ENCODE measurements at regions not wholly inside any gene's neighbourhood (a gene's known extent, or its start where the extent isn't known, plus 50 kb on each side); places are given as distances from the start of the nearest gene placed in this dataset.
A peak's percentile ranks its signal among the peaks of the same experiment; 100 is the strongest.
"Not testable (repeated sequence)": the region's sequence is repeated elsewhere in the genome, so short reads cannot be mapped to it uniquely, and the experiment has no call there.

DNA sequence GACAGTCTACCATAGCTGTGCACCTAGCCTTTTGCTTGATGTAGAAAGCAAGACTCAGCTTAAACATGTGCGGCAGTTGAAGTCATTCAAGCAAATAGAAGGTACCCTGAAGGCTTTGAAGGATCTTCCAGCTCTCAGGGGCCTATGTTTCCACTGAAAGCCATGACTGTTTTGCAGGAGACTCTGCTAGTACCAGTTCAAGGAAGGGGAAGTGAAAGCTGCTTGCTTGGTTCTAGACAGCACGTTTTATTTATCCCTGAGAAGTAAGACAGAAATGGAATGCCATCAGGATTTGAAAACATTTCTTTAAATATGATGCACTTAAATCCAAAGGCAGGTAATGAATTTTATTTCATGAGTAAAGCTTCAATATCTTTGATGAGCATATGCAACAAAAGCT lies 311.4 kb downstream of the PDCD6IP start:
- no peak for DNase-seq (ENCODE audit: low spot score)

- DNase-seq (ENCODE audit: low spot score) = no peak
Observed at GRCh38 chr3:34111361-34111760, 312.9 kb downstream of the PDCD6IP start.

- not testable (repeated sequence) for DNase-seq (ENCODE audit: low spot score)
Observed at GRCh38 chr3:34112261-34112660, 313.8 kb downstream of the PDCD6IP start.

- DNase-seq (ENCODE audit: low spot score) = no peak
Observed at GRCh38 chr3:34131091-34131490, 332.7 kb downstream of the PDCD6IP start.

DNA sequence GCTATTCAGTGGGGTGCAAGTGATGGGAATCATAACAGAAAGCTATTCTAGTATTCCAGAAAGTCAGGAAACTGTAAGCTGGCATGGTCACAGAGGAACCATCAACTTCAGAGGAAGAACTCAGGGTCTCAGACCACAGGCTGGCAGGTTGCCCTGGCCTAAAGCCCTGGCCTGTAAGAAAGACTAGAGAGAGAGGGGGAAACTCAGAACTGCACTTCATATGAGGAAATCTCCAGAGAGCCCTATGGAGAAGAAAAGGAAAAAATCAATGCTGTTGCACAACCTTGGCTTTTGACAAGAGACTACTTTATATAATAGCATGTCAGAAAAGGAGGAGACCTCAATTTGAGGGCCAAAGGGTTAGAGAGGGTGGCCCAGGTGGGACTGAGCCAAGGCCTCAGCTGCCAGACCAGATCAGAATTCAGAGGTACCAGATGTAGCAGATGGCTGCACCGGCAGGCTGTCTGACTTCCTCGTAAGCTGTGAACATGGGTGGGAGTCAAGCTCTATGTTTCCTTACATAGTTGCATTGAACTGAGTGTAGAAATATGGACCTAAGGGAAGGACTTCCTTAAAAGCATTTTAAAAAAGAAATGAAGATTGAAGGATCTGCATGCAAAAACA lies 333.8 kb downstream of the PDCD6IP start:
- DNase-seq (ENCODE audit: low spot score) = peak; percentile 32

DNA sequence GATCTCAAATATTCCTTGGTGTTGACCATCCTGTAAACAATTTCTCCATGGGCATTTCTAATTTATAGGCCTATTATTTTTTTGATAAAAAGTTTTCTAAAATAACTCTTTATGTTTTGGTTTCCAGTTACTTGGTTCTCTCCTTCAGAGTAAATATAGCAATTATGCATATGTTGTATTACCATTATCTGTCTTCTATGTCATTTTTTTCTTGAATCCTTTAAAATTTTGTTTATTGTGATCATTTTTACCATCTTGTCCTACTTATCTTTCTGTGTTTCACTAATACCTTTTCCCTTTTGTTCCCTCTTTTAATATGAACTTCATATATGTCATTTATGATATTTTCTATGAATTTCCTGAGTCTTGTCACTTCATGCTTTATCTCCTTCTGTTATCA lies 341.1 kb downstream of the PDCD6IP start:
- DNase-seq (ENCODE audit: low spot score) = no peak

- DNase-seq (ENCODE audit: low spot score) = no peak
Observed at GRCh38 chr3:34140616-34141015, 342.2 kb downstream of the PDCD6IP start.

DNA sequence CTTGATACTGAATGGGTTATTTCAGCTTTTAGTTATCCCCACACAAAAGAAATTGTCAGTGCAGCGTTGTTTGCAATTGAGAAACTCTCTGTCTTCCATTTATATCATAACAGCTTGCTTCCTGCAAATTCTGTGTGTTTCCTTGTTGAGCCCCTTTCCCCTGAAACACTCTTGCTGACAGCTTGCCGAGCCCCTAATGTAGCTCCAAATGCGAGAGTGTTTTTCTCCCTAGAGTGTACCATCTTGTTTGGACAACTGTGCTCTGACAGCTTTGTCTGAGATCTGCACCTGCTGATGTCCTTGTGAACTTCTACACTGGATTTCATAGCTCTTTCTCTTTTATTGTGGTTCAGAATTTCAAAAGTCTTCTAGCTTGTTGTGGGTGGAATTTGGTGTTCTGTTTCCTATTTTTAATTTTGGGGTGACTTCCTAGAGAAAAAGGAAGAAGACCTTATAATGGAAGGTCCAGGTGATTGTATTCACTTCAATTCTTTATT lies 343.5 kb downstream of the PDCD6IP start:
- no peak for DNase-seq (ENCODE audit: low spot score)

DNA sequence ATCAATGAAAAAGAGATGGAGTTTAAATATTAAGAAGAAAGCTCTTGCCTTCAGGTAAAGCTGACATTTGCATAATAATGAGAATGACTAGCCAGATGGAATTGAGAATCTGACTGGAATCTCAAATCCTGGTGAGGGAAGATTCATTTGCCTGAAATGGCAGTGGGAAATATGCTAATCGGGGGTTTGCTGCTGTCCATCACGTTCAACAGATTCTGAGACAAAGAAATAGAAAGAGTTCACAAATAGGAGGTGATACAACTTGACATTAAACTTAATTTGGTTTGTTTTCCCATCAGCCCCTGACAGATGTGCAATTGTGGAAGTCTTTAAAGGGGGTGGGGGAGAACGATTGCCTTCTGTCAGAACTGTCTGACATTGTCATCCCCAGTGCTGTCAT lies 347.4 kb downstream of the PDCD6IP start:
- no peak for DNase-seq (ENCODE audit: low spot score)

DNA sequence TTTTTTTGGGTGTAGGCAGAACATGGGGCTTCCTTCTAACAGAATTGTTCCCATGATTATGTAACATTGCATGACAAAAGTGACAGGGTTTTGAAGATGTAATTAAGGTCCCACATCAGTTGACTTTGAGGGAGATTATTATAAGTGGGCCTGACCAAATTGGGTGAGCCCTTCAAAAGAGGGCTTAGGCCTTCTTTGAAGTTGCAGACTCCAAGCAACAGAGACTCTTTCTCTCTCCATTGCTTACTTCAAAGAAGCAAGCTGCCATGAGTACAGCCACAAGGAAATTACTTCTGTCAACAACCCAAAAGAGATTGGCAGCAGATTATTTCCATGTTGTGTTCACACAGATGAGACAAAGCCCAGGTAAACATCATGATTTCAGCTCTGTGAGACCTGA lies 348.2 kb downstream of the PDCD6IP start:
- no peak for DNase-seq (ENCODE audit: low spot score)

- no peak for DNase-seq (ENCODE audit: low spot score)
Observed at GRCh38 chr3:34150992-34151391, 352.6 kb downstream of the PDCD6IP start.

DNA sequence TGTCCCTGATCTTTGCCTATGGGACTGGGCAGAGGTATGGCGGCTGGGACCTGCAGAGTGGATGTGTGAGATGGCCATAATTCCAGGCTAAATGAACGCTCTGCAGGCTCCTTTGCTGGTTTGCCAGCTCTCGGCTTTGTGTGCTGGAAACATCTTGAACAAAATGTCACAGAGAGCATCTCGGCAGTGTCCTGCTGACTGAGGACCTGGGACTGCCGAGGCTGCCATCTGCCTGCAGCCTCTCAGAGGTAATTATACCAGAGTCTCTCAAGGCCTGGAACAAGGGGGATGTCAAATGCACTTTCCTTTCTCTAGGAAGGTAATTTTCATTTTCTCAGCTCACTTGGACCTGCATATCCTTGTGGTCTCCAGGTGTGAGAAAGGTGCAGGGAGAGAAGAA lies 354.2 kb downstream of the PDCD6IP start:
- no peak for DNase-seq (ENCODE audit: low spot score)

DNA sequence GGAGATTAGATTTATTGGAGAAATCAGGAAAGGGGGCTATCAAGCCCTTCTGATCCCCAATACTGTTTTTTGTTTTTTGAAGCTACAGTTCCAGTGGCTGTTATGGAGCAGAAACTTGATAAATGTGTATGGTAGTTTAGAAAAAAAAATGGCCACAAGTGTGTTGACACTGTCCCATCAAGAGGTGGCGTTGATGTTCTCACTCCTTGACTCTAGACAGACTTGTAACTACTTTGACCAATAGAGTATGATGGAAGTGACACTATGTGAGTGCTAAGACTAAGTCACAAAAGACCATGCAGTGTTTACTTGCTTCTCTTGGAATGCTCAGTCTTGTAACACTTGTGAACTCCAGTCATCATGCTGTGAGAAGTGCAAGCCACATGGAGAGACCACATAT lies 356.7 kb downstream of the PDCD6IP start:
- no peak for DNase-seq (ENCODE audit: low spot score)

GRCh38 chr3:34155666-34156065 lies 357.2 kb downstream of the PDCD6IP start:
- DNase-seq (ENCODE audit: low spot score) = no peak

- DNase-seq (ENCODE audit: low spot score) = no peak
Observed at GRCh38 chr3:34157491-34157890, 359.1 kb downstream of the PDCD6IP start.

DNA sequence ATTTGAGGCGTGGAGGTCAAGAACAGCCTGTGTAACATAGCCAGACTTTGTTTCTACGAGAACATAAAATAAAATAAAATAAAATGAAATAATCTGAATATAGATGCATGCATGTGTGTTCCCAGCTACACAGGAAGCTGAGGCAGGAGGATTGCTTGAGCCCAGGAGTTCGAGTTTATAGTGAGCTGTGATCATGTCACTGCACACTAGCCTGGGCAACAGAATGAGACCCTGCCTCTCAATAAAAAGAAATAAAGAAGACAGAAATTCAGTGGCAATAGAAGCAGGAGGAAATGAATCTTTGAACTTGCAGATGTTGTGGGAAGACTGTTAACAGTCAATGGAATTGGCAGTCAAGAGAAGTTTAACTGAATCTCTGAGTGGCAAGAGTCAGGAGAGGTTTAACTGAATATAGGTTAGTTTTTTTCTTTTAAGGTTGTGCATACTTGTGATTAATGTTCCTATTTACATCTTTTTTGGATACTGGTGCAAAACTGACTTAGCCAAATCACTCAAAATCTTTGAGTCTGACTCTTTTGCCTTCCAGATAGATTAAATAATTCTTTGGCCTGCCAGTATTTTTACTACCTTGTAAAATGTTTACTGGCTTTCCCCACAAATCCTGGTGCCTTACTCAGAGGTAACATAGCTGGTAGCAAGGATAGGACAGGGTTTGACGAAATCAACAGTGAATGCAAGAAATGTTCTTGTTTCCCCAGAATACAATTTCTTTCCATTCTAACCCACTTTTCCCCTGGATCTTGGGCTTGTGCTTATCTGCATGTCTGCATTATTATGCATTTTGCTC lies 361.4 kb downstream of the PDCD6IP start:
- no peak for DNase-seq (ENCODE audit: low spot score)

GRCh38 chr3:34169636-34170035 lies 371.2 kb downstream of the PDCD6IP start:
- not testable (repeated sequence) for DNase-seq (ENCODE audit: low spot score)

DNA sequence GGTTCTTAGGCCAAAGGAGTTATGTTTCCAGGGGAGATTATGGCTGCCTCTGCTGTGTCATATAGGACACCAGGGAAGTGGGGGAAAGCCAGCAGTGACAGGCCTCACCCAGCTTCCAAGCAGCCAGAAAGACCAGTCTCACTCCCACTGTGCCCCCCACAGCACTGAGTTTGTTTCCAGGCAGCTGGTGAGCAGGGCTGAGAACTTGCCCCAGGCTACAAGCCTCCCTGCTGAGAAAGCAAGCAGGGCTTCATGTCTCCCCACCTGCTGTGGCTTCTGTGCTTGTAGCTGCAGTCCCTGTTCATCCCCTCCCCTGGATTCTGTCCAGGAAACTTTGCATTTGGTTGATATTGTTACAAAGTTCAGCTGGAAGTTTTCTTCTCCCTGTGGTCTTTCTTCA lies 376.3 kb downstream of the PDCD6IP start:
- no peak for DNase-seq (ENCODE audit: low spot score)

DNA sequence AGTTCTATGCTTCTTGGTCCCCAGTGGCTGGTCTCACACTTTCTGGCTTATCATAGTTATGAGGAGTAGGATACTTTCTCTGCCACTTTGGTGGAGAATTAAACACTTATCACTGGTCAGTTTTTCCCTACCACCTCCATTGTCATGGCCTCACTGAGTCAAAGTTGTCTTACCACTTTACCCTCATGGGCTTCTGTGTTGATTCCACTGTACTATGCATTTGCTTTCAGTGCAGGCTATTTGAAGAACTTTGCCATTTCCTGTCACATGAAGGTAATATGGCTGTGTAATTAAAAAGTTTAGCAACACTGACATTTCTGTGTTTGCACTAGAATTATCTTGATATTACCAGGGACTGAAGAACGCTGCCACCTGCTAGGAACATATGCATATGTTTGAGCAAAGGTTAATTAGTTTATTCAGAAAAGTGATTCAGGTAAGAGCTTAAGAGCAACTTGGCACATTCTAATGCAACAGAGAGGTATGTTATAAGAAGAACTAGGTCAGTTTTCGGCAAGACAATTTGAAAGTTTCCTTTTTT lies 377.3 kb downstream of the PDCD6IP start:
- DNase-seq (ENCODE audit: low spot score) = no peak

GRCh38 chr3:34176723-34177122 lies 378.3 kb downstream of the PDCD6IP start:
- no peak for DNase-seq (ENCODE audit: low spot score)

DNA sequence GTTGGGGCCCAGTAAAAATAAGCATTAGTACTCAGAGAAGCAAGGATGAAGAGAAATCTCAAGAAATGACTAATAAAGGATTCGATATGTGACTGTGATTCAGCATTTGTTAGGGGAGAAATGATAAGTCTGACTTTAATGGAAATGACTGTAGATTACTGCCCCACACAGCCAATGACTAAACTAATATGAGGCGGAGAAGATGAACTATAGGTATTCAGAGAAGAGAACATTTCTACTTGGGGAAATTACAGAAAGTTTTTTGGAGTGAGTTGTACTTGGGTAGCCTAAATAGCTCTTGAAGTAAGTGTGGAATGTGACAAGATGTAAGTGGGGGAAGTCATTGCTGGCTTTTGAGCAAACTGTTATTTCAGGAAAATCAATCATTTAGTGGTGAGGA lies 380.0 kb downstream of the PDCD6IP start:
- DNase-seq (ENCODE audit: low spot score) = no peak

DNA sequence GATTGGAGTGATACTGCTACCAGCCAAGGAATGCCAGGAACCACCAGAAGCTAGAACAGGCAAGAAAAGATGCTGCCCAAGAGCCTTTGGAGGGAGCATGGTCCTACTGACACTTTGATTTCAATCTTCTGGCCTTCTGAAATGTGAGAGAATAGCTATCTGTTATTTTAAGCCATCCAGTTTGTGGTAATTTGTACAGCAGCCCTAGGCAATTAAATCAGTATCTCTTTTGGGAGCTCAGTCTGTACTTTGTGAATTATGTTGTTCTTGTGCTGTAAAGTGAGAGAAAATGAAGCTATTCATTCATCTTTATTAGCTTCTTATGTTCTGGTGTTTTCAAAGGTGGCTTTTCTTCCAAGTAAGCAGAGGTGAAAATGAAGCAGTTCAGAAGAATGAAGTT lies 381.3 kb downstream of the PDCD6IP start:
- DNase-seq (ENCODE audit: low spot score) = no peak

DNA sequence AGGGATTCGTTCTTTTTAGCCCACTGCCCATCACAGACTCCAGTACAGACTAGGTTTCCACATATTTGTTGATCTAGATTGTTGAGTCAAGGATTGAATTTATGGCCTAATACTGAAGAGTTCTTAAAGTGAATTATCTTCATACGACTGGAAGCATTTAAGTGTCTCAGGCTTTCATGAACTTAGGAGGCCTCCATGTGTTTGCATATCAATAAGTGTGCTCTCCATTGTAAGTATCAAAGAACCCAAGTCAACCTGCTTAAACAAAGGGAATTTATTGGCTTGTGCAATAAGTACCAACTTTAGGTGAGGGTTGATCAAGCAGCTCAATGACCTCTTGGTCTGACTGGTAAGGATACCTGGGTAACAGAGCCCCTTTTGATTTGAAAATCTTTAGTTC lies 382.1 kb downstream of the PDCD6IP start:
- no peak for DNase-seq (ENCODE audit: low spot score)
